HG03520 (cell line): ENCODE measurements at regions not wholly inside any gene's neighbourhood (a gene's known extent, or its start where the extent isn't known, plus 50 kb on each side); places are given as distances from the start of the nearest gene placed in this dataset.
A peak's percentile ranks its signal among the peaks of the same experiment; 100 is the strongest.

Source experiments
- ATAC-seq: cut with Tn5 transposase; IDR thresholded peaks from one replicate; pipeline ENCODE4 v1.9.1; 2021; ENCODE audit warnings: mild to moderate bottlenecking, moderate library complexity; ENCODE audit not compliant: unreplicated experiment

- no peak for ATAC-seq
These were observed 50.5 kb upstream of the ZNF438 start for GRCh38 chr10:31081937-31082840.

GRCh38 chr10:31083765-31084184 lies 52.1 kb upstream of the ZNF438 start:
- no peak for ATAC-seq

- no peak for ATAC-seq
These were observed 55.3 kb upstream of the ZNF438 start for GRCh38 chr10:31087011-31087410.

GRCh38 chr10:31087851-31088250 lies 56.2 kb upstream of the ZNF438 start:
- no peak for ATAC-seq

- ATAC-seq, result peak; percentile 48
These were observed 59.4 kb upstream of the ZNF438 start for GRCh38 chr10:31090894-31091607.

- no peak for ATAC-seq
These were observed 64.3 kb upstream of the ZNF438 start for GRCh38 chr10:31095677-31096560.

- ATAC-seq, result no peak
These were observed 66.4 kb upstream of the ZNF438 start for GRCh38 chr10:31098046-31098445.

GRCh38 chr10:31099094-31099493 lies 67.4 kb upstream of the ZNF438 start:
- no peak for ATAC-seq

- no peak for ATAC-seq
These were observed 68.0 kb upstream of the ZNF438 start for GRCh38 chr10:31099664-31100063.

- ATAC-seq, result no peak
These were observed 68.5 kb upstream of the ZNF438 start for GRCh38 chr10:31100115-31100601.

GRCh38 chr10:31100662-31101061 lies 69.0 kb upstream of the ZNF438 start:
- ATAC-seq, result no peak

- ATAC-seq, result peak; percentile 68
These were observed 69.5 kb upstream of the ZNF438 start for GRCh38 chr10:31101123-31101522.

- no peak for ATAC-seq
These were observed 70.8 kb upstream of the ZNF438 start for GRCh38 chr10:31102421-31102820.

- ATAC-seq, result no peak
These were observed 71.4 kb upstream of the ZNF438 start for GRCh38 chr10:31103112-31103511.

- no peak for ATAC-seq
These were observed 81.3 kb upstream of the ZNF438 start for GRCh38 chr10:31112961-31113360.

- no peak for ATAC-seq
These were observed 84.6 kb upstream of the ZNF438 start for GRCh38 chr10:31116226-31116625.

GRCh38 chr10:31118556-31118955 lies 86.9 kb upstream of the ZNF438 start:
- ATAC-seq, result no peak

- no peak for ATAC-seq
These were observed 88.7 kb upstream of the ZNF438 start for GRCh38 chr10:31120392-31120791.

- ATAC-seq, result no peak
These were observed 89.5 kb upstream of the ZNF438 start for GRCh38 chr10:31120961-31121685.
